GM12873 (cell line): ENCODE measurements at regions not wholly inside any gene's neighbourhood (a gene's known extent, or its start where the extent isn't known, plus 50 kb on each side); places are given as distances from the start of the nearest gene placed in this dataset.

Experiments
- CTCF ChIP-seq: IDR thresholded peaks from 2 replicates; pipeline ENCODE4 v1.5.1; 2012; ENCODE audit warnings: low read depth, mild to moderate bottlenecking, moderate library complexity, low read length, control low read depth; ENCODE audit not compliant: insufficient read depth; ENCODE audit errors: missing control alignments

GRCh38 chr6:10203651-10204050 is 211.2 kb downstream of the TFAP2A start:
- TF ChIP-seq CTCF, result no peak

GRCh38 chr6:10202581-10202980 is 212.3 kb downstream of the TFAP2A start:
- TF ChIP-seq CTCF, result no peak

GRCh38 chr6:10201606-10202510 is 213.0 kb downstream of the TFAP2A start:
- TF ChIP-seq CTCF, result no peak

- no peak for TF ChIP-seq CTCF
Measured at GRCh38 chr6:10196090-10196489, 218.8 kb downstream of the TFAP2A start.

- TF ChIP-seq CTCF, result no peak
Measured at GRCh38 chr6:10194816-10195672, 219.8 kb downstream of the TFAP2A start.

GRCh38 chr6:10193321-10193720 is 221.6 kb downstream of the TFAP2A start:
- no peak for TF ChIP-seq CTCF

- TF ChIP-seq CTCF, result no peak
Measured at GRCh38 chr6:10190042-10190441, 224.8 kb downstream of the TFAP2A start.
